K562 (cell line): ENCODE measurements at regions not wholly inside any gene's neighbourhood (a gene's known extent, or its start where the extent isn't known, plus 50 kb on each side); places are given as distances from the start of the nearest gene placed in this dataset.

Experiments used
- ATAC-seq: fragments of 200-7000 bp; cut with Tn5 transposase; 3 replicates; pipeline ENCODE4 v1.9.1; 2020; ENCODE audit warnings: moderate library complexity
- BruUV-seq: library from RNA; stranded (reverse); fragments of 400-500 nt; replicated peaks from 2 replicates; lab custom pipeline; 2021; lab: Mats Ljungman, UMichigan
- CTCF ChIA-PET: fragments of 300-600 bp; formaldehyde crosslinking; extraction: SDS; loops from one replicate; lab custom pipeline; 2021; ENCODE audit warnings: low intra/inter-chr PET ratio; lab: Yijun Ruan, JAX
- POLR2A ChIA-PET: fragments of 300-600, 350-650 bp; sonication (Branson Sonifier 250); formaldehyde crosslinking; extraction: SDS; loops from one replicate; lab custom pipeline; 2021; ENCODE audit warnings: antibody characterized with exemption, inconsistent platforms; lab: Yijun Ruan, JAX
- DNase-seq, 4 experiments: peaks; one replicate each; pipeline versions ENCODE4 v3.0.0 to v3.0.0-alpha.2; 2011 to 2018; ENCODE audit warnings: low spot score in 3 of 4, mixed read lengths in 3 of 4; ENCODE audit errors: extremely low read depth in 1 of 4
- FAIRE-seq: peaks from 2 replicates; lab custom pipeline; 2011; peaks lifted over from hg19 to GRCh38; lab: Jason Lieb, UNC
- H2AFZ ChIP-seq: 2 replicates; pipeline ENCODE4 v1.6.0; 2011; ENCODE audit warnings: low read depth, low read length, control low read depth, inconsistent platforms
- H3K27ac ChIP-seq: fragments of 200-600 bp; 3 replicates; pipeline ENCODE4 v1.8.0; 2011; ENCODE audit warnings: low read depth, mild to moderate bottlenecking, control low read depth, inconsistent platforms, low read length, moderate library complexity, mixed read lengths; ENCODE audit errors: extremely low read depth
- H3K27me3 ChIP-seq, 2 experiments: fragments of 300-600 bp in 1 of 2; 2 replicates in 1 of 2; 3 replicates in 1 of 2; pipeline versions ENCODE4 v1.6.0 to v1.8.0; 2011; ENCODE audit warnings: inconsistent platforms in 2 of 2, low read length in 2 of 2, mild to moderate bottlenecking in 1 of 2, mixed read lengths in 1 of 2, moderate library complexity in 1 of 2; ENCODE audit not compliant: control insufficient read depth in 2 of 2, insufficient read depth in 2 of 2
- H3K36me3 ChIP-seq: fragments of 300-600 bp; 3 replicates; pipeline ENCODE4 v1.8.0; 2011; ENCODE audit warnings: mild to moderate bottlenecking, low read length, inconsistent platforms; ENCODE audit not compliant: control insufficient read depth, insufficient read depth
- H3K4me1 ChIP-seq, 2 experiments: fragments of 200-600 bp in 1 of 2; replicated peaks in 1 of 2; 2 replicates in 1 of 2; 3 replicates in 1 of 2; pipeline versions ENCODE4 v1.5.1 to v1.8.0; 2011; ENCODE audit warnings: inconsistent platforms in 2 of 2, low read length in 2 of 2, mild to moderate bottlenecking in 1 of 2, mixed read lengths in 1 of 2, moderate library complexity in 1 of 2; ENCODE audit not compliant: control insufficient read depth in 2 of 2, insufficient read depth in 2 of 2
- H3K4me2 ChIP-seq: 2 replicates; pipeline ENCODE4 v1.6.1; 2011; ENCODE audit warnings: low read length, control low read depth, inconsistent platforms, mixed read lengths; ENCODE audit not compliant: insufficient read depth
- H3K4me3 ChIP-seq: fragments of 200-600 bp; sonication (generic), shearing (Covaris generic); 2 replicates; pipeline ENCODE4 v1.5.1; 2016; ENCODE audit warnings: control low read depth, inconsistent platforms
- H3K79me2 ChIP-seq: fragments of 200-600 bp; 3 replicates; pipeline ENCODE4 v1.8.0; 2011; ENCODE audit warnings: low read length, inconsistent platforms; ENCODE audit not compliant: control insufficient read depth, insufficient read depth
- H3K9ac ChIP-seq, 2 experiments: 2 replicates each; pipeline versions ENCODE4 v1.6.0 to v1.6.1; 2011; ENCODE audit warnings: low read depth in 2 of 2, low read length in 2 of 2, control low read depth in 1 of 2, inconsistent platforms in 1 of 2, mild to moderate bottlenecking in 1 of 2, mixed read lengths in 1 of 2; ENCODE audit not compliant: insufficient read depth in 1 of 2
- H3K9me1 ChIP-seq: one replicate; pipeline ENCODE4 v1.6.0; 2011; ENCODE audit warnings: inconsistent platforms, mild to moderate bottlenecking, low read length, moderate library complexity; ENCODE audit not compliant: control insufficient read depth, insufficient read depth
- H3K9me3 ChIP-seq: replicated peaks from 2 replicates; pipeline ENCODE4 v1.5.1; 2011; ENCODE audit warnings: low read depth, low read length, inconsistent platforms; ENCODE audit not compliant: control insufficient read depth, insufficient read depth
- H4K20me1 ChIP-seq: replicated peaks from 2 replicates; pipeline ENCODE4 v1.6.1; 2011; ENCODE audit warnings: low read length, inconsistent platforms, mixed read lengths; ENCODE audit not compliant: control insufficient read depth, insufficient read depth
- DACH1 ChIP-seq: fragments of 450-650 bp; IDR thresholded peaks from 2 replicates; pipeline ENCODE4 v1.6.1; 2018; ENCODE audit not compliant: partially characterized antibody
- FOXP1 ChIP-seq: sonication (generic); formaldehyde crosslinking; IDR thresholded peaks from 2 replicates; pipeline ENCODE4 v1.8.0; 2022; ENCODE audit warnings: mild to moderate bottlenecking, missing genetic modification reagents
- KLF13 ChIP-seq: fragments of 450-650 bp; IDR thresholded peaks from 2 replicates; pipeline ENCODE4 v1.6.1; 2016; ENCODE audit warnings: missing genetic modification characterization, low read depth, mild to moderate bottlenecking, missing compliant biosample characterization, moderate library complexity, borderline replicate concordance
- MAFK ChIP-seq: IDR thresholded peaks from 2 replicates; pipeline ENCODE4 v1.6.1; 2011; ENCODE audit warnings: low read length, improper control_type of control experiment
- NFATC3 ChIP-seq: fragments of 450-650 bp; IDR thresholded peaks from 2 replicates; pipeline ENCODE4 v1.6.1; 2017; ENCODE audit warnings: mild to moderate bottlenecking
- NKRF ChIP-seq: fragments of 450-650 bp; IDR thresholded peaks from 2 replicates; pipeline ENCODE4 v1.6.1; 2016; ENCODE audit warnings: borderline replicate concordance
- PURB ChIP-seq: sonication (generic); formaldehyde crosslinking; IDR thresholded peaks from 2 replicates; pipeline ENCODE4 v1.9.0; 2021; ENCODE audit warnings: low read depth, mild to moderate bottlenecking, missing genetic modification reagents
- RBM22 ChIP-seq: fragments of 200-400 bp; formaldehyde crosslinking; IDR thresholded peaks from 2 replicates; pipeline ENCODE4 v1.6.1; 2018; ENCODE audit warnings: low read length, low read depth; ENCODE audit not compliant: poor library complexity, severe bottlenecking
- STAT5B ChIP-seq: fragments of 250-450 bp; sonication (Bioruptor Pico); IDR thresholded peaks from 2 replicates; pipeline ENCODE4 v1.8.0; 2021; ENCODE audit warnings: mild to moderate bottlenecking, inconsistent platforms
- TFAM ChIP-seq: fragments of 250-450 bp; sonication (Bioruptor Pico); conservative IDR thresholded peaks from 2 replicates; pipeline ENCODE4 v1.5.0; 2021; ENCODE audit warnings: mild to moderate bottlenecking, moderate library complexity
- ZBTB43 ChIP-seq: sonication (generic); formaldehyde crosslinking; IDR thresholded peaks from 2 replicates; pipeline ENCODE4 v1.8.0; 2023; ENCODE audit warnings: mild to moderate bottlenecking, missing genetic modification reagents
- WGBS: fragments of 100-300 bp; shearing (Covaris generic); methylation state at CpG from one replicate; pipeline ENCODE4 v1.1.6; 2016; ENCODE audit warnings: low coverage, mixed read lengths; ENCODE audit not compliant: insufficient coverage; ENCODE audit errors: missing lambda C conversion rate; 5-methylcytosine and 5-hydroxymethylcytosine counted together
- in situ Hi-C: fragments of 300-500 bp; cut with MboI; formaldehyde crosslinking; loops from 4 replicates; pipeline ENCODE4 v1.15.0; 2018; ENCODE audit warnings: inconsistent platforms, mixed read lengths
- intact Hi-C: fragments of 100-400 bp; cut with micrococcal nuclease; formaldehyde crosslinking; loops from 2 replicates; pipeline ENCODE4 v1.14.2; 2022

DNA sequence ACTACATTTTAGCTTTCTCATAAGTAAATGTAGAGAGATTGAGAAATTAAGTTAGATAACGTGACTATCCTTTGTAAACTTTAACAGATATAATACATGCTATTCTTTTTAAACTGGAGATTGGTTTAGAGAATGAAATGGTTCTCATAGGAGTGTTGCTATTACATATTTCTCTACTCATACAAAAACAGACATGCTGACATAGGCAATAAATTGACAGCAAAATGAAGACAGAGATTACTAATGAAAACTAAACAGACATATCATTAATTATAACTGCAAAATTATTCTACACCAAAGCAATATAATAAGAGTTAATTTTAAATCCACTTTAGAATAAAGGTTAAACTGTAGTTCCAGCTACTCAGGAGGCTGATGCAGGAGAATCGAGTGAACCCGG, 227.6 kb downstream of the CBLN2 start:
- Histone ChIP-seq H4K20me1 (no peaks in the 10 kb centered on the region), H3K4me1 (no peaks in the 10 kb centered on the region), H3K36me3 (no peaks in the 10 kb centered on the region), H3K4me3 (no peak overlapping the region), H3K9ac (no peak overlapping the region), H3K9me3 (no peaks in the 10 kb centered on the region; the same call in 1 of the 2 replicates), H3K27ac (no peak overlapping the region), H3K9me1 (no peaks in the 10 kb centered on the region), H3K27me3 (no peaks in the 10 kb centered on the region), H3K79me2 (no peaks in the 10 kb centered on the region), H3K4me2 (no peak overlapping the region), H2AFZ (no peak overlapping the region)
- no TSS peak for BruUV-seq
- TF ChIP-seq MAFK (peak; percentile 8; the same call in 1 of the 2 replicates), DACH1 (no peak), KLF13 (tag) (no peak)
- FAIRE-seq (no peak), DNase-seq (no peak), ATAC-seq (no peak)
- 0% methylated on average over 3 of the region's 3 CpGs for WGBS
- ChIA-PET CTCF (no interaction called here), POLR2A (no interaction called here)
- intact Hi-C loops (no loop called here), in situ Hi-C loops (no loop called here)

DNA sequence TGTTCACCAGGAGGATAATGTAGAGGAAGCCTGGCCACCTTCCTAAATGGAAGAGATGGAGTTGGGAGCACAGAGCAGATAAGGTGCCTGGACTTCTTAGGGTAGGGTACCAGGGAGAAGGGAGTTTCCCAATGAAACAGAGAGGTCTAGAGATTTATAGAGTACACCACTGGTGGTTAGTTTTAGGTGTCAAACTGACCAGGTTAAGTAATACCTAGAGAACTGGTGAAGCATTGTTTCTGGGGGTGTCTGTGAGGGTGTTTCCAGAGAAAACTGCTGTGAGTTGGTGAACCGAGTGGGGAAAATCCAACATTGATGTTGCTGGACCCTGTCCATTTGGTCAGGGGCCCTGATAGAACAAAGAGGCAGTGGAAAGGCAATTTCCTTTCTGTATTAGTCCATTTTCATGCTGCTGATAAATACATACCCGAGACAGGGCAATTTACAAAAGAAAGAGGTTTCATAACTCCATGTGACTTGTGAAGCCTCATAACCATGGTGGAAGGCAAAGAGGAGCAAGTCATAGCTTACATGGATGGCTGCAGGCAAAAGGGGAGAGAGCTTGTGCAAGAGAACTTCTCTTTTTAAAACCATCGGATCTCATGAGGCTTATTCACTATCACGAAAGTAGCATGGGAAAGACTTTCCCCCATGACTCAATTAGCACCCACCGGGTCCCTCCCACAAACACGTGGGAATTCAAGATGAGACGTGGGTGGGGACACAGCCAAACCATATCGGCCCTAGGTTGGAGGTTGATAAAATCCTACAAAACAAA, 260.8 kb downstream of the CBLN2 start:
- no TSS peak for BruUV-seq
- DNase-seq (no peak), ATAC-seq (no peak), FAIRE-seq (no peak)
- ChIA-PET CTCF (no interaction called here), POLR2A (no interaction called here)
- Histone ChIP-seq H3K27me3 (no peaks in the 10 kb centered on the region), H3K36me3 (no peaks in the 10 kb centered on the region), H4K20me1 (no peaks in the 10 kb centered on the region), H3K9me1 (no peaks in the 10 kb centered on the region), H3K4me2 (no peak overlapping the region), H3K4me1 (no peaks in the 10 kb centered on the region), H2AFZ (no peak overlapping the region), H3K27ac (no peak overlapping the region), H3K79me2 (no peaks in the 10 kb centered on the region), H3K9me3 (no peaks in the 10 kb centered on the region), H3K4me3 (no peak overlapping the region), H3K9ac (no peak overlapping the region)
- in situ Hi-C loops: no loop called here
- 0% methylated on average over 7 of the region's 8 CpGs for WGBS
- intact Hi-C loops: no loop called here
- TF ChIP-seq PURB (no peak), FOXP1 (CRISPR knock-in tag) (no peak), TFAM (no peak), STAT5B (CRISPR knock-in tag) (no peak), NFATC3 (no peak), ZBTB43 (CRISPR knock-in tag) (no peak), RBM22 (no peak), NKRF (no peak)
